Neural progenitor cell (in vitro differentiated cells): ENCODE measurements at regions not wholly inside any gene's neighbourhood (a gene's known extent, or its start where the extent isn't known, plus 50 kb on each side); places are given as distances from the start of the nearest gene placed in this dataset.

Source experiments
- EZH2 ChIP-seq: fragments of 200-600 bp; sonication (generic); IDR thresholded peaks from 2 replicates; pipeline ENCODE4 v1.6.1; 2017; ENCODE audit warnings: antibody characterized with exemption, mild to moderate bottlenecking, moderate library complexity
- EZH2phosphoT487 ChIP-seq: fragments of 200-600 bp; sonication (generic); IDR thresholded peaks from 2 replicates; pipeline ENCODE4 v1.6.1; 2017; ENCODE audit warnings: antibody characterized with exemption
- TF ChIP-seq, protein P1 (sequence below): fragments of 200-600 bp; sonication (generic); IDR thresholded peaks from 2 replicates; pipeline ENCODE4 v1.5.1; 2017; ENCODE audit warnings: antibody characterized with exemption, mild to moderate bottlenecking

DNA sequence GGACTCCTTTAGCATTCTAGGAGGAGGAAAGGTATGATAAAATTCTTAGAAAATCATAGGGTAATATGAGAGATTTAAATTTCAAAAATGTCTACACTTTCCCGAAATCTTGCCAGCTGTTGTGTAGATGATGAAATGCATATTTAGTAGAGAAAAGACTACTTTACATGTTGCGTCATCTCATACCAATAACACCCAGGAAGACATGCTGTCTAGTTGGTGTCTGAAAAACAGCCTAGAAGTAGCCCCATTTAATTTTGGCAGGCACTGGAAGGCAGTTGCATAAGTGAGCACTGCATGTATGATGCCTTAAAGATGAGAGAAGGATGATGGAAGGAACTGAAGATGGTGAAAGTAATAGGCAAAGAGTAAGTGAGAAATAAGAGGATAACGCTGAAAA is 310.5 kb upstream of the TPM1 start:
- TF ChIP-seq, protein P1, sequence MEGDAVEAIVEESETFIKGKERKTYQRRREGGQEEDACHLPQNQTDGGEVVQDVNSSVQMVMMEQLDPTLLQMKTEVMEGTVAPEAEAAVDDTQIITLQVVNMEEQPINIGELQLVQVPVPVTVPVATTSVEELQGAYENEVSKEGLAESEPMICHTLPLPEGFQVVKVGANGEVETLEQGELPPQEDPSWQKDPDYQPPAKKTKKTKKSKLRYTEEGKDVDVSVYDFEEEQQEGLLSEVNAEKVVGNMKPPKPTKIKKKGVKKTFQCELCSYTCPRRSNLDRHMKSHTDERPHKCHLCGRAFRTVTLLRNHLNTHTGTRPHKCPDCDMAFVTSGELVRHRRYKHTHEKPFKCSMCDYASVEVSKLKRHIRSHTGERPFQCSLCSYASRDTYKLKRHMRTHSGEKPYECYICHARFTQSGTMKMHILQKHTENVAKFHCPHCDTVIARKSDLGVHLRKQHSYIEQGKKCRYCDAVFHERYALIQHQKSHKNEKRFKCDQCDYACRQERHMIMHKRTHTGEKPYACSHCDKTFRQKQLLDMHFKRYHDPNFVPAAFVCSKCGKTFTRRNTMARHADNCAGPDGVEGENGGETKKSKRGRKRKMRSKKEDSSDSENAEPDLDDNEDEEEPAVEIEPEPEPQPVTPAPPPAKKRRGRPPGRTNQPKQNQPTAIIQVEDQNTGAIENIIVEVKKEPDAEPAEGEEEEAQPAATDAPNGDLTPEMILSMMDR: no peak
- TF ChIP-seq EZH2: no peak
- no peak for TF ChIP-seq EZH2phosphoT487
